ENCODE measurements at regions not wholly inside any gene's neighbourhood (a gene's known extent, or its start where the extent isn't known, plus 50 kb on each side); places are given as distances from the start of the nearest gene placed in this dataset.
"Not testable (repeated sequence)": the region's sequence is repeated elsewhere in the genome, so short reads cannot be mapped to it uniquely, and the experiment has no call there.

DNA sequence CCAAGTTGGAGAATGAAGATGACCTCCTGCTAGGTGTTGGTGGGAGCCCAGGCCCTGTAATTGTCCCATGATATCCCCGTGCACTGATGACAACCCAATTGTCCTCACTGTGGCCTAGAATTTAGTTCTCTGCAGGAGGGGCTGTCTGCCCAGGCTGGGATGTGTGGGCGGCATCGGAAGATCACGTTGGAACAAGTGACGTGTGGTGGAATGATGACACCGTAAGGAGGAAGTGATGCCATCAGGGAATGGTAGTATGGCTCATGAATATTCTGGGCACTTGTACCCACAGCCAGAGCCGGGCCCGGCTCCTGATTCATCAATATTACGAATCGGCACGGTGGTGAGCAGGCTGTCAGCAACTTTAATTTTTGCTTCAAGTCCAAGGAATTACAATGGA lies 111.6 kb downstream of the MIAT start:
- no peak for DNase-seq (ENCODE audit: low read depth)
- no peak overlapping the region for H3K4me3 ChIP-seq (ENCODE audit: low read length)
- TF ChIP-seq, protein P1, sequence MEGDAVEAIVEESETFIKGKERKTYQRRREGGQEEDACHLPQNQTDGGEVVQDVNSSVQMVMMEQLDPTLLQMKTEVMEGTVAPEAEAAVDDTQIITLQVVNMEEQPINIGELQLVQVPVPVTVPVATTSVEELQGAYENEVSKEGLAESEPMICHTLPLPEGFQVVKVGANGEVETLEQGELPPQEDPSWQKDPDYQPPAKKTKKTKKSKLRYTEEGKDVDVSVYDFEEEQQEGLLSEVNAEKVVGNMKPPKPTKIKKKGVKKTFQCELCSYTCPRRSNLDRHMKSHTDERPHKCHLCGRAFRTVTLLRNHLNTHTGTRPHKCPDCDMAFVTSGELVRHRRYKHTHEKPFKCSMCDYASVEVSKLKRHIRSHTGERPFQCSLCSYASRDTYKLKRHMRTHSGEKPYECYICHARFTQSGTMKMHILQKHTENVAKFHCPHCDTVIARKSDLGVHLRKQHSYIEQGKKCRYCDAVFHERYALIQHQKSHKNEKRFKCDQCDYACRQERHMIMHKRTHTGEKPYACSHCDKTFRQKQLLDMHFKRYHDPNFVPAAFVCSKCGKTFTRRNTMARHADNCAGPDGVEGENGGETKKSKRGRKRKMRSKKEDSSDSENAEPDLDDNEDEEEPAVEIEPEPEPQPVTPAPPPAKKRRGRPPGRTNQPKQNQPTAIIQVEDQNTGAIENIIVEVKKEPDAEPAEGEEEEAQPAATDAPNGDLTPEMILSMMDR (conservative IDR thresholded peaks at IDR 0.05; ENCODE audit: low read depth, low read length), result no peak

DNA sequence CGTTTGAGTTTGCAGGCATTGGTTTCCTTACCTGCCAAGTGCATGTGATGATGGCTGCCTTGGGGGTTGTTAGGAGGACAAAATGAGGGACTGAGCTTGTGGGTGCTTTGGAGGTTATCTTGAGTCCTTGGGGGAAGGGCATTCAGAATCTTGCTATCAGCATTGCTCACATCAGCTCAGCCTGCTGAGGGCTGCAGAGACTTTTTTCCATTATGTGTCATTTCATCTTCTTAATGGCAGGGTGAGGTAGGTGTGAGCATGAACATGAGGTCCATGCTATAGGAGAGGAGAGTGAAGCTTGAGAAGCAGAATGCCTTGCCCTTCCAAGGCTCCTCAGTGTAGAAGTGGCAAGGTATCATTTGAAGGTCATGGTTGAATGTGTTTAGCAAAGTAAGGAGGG lies 112.3 kb downstream of the MIAT start:
- TF ChIP-seq, protein P1 (conservative IDR thresholded peaks at IDR 0.05; ENCODE audit: low read depth, low read length), result no peak
- no peak overlapping the region for H3K4me3 ChIP-seq (ENCODE audit: low read length)
- no peak for DNase-seq (ENCODE audit: low read depth)

DNA sequence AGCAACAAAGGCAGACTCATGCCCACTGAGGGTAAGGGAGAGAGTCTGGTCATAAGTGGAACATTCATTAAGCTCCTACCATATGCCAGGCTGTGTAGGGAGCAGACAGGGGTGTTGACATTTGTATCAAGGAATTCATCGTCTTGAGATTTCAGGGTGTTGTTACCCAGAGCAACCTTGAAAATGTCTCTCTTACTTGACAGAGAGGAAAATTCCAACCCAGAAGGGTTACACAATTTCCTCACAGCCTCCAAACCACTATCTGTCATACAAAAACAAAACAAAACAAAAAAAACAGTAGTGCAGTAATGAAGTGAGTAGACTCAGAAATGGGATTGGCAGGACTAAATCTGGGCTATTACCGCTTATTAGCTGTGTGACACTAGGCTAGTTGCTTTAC lies 113.2 kb downstream of the MIAT start:
- DNase-seq (ENCODE audit: low read depth), result no peak
- no peak overlapping the region for H3K4me3 ChIP-seq (ENCODE audit: low read length)
- TF ChIP-seq, protein P1 (conservative IDR thresholded peaks at IDR 0.05; ENCODE audit: low read depth, low read length), result no peak

DNA sequence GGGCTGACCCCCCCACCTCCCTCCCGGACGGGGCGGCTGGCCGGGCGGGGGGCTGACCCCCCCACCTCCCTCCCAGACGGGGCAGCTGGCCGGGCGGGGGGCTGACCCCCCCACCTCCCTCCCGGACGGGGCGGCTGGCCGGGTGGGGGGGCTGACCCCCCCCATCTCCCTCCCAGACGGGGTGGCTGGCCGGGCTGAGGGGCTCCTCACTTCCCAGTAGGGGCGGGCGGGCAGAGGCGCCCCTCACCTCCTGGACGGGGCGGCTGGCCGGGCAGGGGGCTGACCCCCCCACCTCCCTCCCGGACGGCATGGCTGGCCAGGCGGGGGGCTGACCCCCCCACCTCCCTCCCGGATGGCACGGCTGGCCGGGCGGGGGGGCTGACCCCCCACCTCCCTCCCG lies 115.7 kb downstream of the MIAT start:
- DNase-seq (ENCODE audit: low read depth); H3K4me3 ChIP-seq (ENCODE audit: low read length): not testable (repeated sequence)

DNA sequence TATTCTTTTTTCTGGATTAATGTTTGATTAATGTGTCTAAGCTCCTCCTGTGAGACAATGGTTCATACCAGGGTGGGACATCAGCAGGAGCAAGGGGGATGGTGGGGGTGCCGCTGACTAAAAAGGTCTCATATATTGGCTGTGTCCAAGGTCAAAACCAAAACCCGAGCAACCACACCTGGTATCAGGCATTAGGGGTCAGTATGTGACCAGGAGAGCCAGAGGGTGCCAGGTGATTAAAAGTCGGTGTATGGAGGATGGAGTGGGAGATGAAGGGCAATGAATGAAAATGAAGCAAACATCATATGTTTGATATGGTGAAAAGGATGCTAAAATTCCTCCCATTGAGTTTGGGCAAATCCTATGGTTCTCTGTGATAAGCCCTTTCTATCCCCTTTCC lies 118.0 kb downstream of the MIAT start:
- no peak for DNase-seq (ENCODE audit: low read depth)
- no peak overlapping the region for H3K4me3 ChIP-seq (ENCODE audit: low read length)
- TF ChIP-seq, protein P1 (conservative IDR thresholded peaks at IDR 0.05; ENCODE audit: low read depth, low read length), result no peak

DNA sequence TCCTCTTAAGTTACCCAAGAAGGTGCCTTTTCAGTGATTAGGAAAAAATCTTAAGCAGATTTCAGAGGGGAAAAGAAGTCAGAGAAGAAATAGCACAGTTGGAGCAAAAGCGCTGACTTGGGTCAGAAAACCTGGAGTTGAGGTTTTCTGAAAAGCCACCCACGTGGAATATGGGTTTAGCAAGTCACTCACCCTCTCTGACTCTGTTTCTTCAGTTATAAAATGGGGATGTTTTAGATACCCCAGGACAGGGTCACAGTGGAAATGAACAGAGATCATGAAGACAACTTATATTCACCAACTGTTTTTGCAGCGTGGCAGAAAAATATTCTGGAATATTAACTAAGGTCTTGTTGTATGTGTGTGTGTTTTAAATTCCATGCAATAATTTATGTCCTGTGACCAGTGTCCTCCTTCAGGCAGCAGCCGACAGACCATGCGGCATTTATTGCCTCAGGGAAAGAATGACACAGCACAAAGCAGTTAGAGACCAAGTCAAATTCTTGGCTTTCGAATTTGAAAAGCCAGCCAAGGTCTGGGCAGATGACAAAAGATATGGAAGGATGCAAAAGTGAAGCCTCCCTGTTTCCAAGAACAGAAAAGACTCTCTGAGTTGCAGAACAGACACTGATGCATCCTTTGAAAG lies 119.9 kb downstream of the MIAT start:
- DNase-seq (ENCODE audit: low read depth), result no peak
- H3K4me3 ChIP-seq (ENCODE audit: low read length), result no peak overlapping the region
- TF ChIP-seq, protein P1 (conservative IDR thresholded peaks at IDR 0.05; ENCODE audit: low read depth, low read length), result no peak

DNA sequence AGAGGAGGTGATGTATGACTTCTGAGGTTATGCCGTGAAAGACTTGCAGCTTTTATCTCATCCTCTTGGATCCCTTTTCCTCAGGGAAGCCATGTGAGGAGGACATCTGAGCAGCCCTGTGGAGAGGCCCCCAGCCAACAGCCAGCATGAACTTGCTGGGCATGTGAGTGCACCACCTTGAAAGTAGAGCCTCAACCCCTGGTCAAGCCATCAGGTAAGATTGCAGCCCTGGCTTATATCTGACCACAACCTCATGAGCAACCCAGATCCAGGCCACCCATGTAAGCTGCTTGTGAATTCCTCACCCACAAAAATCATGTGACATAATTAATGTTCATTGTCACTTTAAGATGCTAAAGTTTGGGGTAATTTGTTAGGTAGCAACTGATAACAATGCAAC lies 121.0 kb downstream of the MIAT start:
- no peak for DNase-seq (ENCODE audit: low read depth)
- TF ChIP-seq, protein P1 (conservative IDR thresholded peaks at IDR 0.05; ENCODE audit: low read depth, low read length), result no peak

More for the DNA sequence above, 121.0 kb downstream of the MIAT start:
- H3K4me3 ChIP-seq (ENCODE audit: low read length), result no peak overlapping the region
